SJCRH30 (cell line): ENCODE measurements at regions not wholly inside any gene's neighbourhood (a gene's known extent, or its start where the extent isn't known, plus 50 kb on each side); places are given as distances from the start of the nearest gene placed in this dataset.

Experiments used
- DNase-seq, 2 experiments: peaks; one replicate each; pipeline ENCODE4 v3.0.0-alpha.2; 2015 to 2020
- H3K27ac ChIP-seq: fragments of 250-450 bp; sonication (Bioruptor Pico); 2 replicates; pipeline ENCODE4 v1.5.1; 2020; ENCODE audit warnings: mild to moderate bottlenecking, moderate library complexity
- H3K27me3 ChIP-seq: fragments of 250-450 bp; sonication (Bioruptor Pico); 2 replicates; pipeline ENCODE4 v1.5.1; 2020; ENCODE audit warnings: mild to moderate bottlenecking, moderate library complexity
- H3K36me3 ChIP-seq: fragments of 250-450 bp; sonication (Bioruptor Pico); 2 replicates; pipeline ENCODE4 v1.5.1; 2020; ENCODE audit warnings: mild to moderate bottlenecking, moderate library complexity
- H3K4me1 ChIP-seq: fragments of 250-450 bp; sonication (Bioruptor Pico); 2 replicates; pipeline ENCODE4 v1.5.1; 2020; ENCODE audit warnings: mild to moderate bottlenecking, moderate library complexity
- H3K4me3 ChIP-seq: fragments of 250-450 bp; sonication (Bioruptor Pico); 2 replicates; pipeline ENCODE4 v1.5.1; 2020; ENCODE audit warnings: mild to moderate bottlenecking, moderate library complexity
- H3K9me3 ChIP-seq: fragments of 250-450 bp; sonication (Bioruptor Pico); replicated peaks from 2 replicates; pipeline ENCODE4 v1.5.1; 2020; ENCODE audit warnings: mild to moderate bottlenecking, moderate library complexity

GRCh38 chrX:34999702-35000101 is 57.1 kb downstream of the FAM47B start:
- H3K4me3 ChIP-seq: no peak overlapping the region
- H3K4me1 ChIP-seq: no peaks in the 10 kb centered on the region
- no peak for DNase-seq
- H3K9me3 ChIP-seq: no peaks in the 10 kb centered on the region
- H3K36me3 ChIP-seq: no peaks in the 10 kb centered on the region
- no peak overlapping the region for H3K27ac ChIP-seq
- no peaks in the 10 kb centered on the region for H3K27me3 ChIP-seq

- H3K36me3 ChIP-seq: no peaks in the 10 kb centered on the region
- H3K4me3 ChIP-seq: no peak overlapping the region
- H3K27me3 ChIP-seq: no peaks in the 10 kb centered on the region
- no peaks in the 10 kb centered on the region for H3K9me3 ChIP-seq
- no peak for DNase-seq
- no peak overlapping the region for H3K27ac ChIP-seq
- H3K4me1 ChIP-seq: no peaks in the 10 kb centered on the region
Measured at GRCh38 chrX:35006361-35006760, 63.8 kb downstream of the FAM47B start.

GRCh38 chrX:35015621-35016020 is 73.0 kb downstream of the FAM47B start:
- H3K27me3 ChIP-seq: no peaks in the 10 kb centered on the region
- no peaks in the 10 kb centered on the region for H3K4me1 ChIP-seq
- no peak overlapping the region for H3K4me3 ChIP-seq
- H3K27ac ChIP-seq: no peak overlapping the region
- DNase-seq: no peak
- H3K36me3 ChIP-seq: no peaks in the 10 kb centered on the region
- H3K9me3 ChIP-seq: no peaks in the 10 kb centered on the region

GRCh38 chrX:35016051-35016450 is 73.5 kb downstream of the FAM47B start:
- Histone ChIP-seq H3K27ac (no peak overlapping the region), H3K4me3 (no peak overlapping the region), H3K9me3 (no peaks in the 10 kb centered on the region), H3K4me1 (no peaks in the 10 kb centered on the region), H3K27me3 (no peaks in the 10 kb centered on the region), H3K36me3 (no peaks in the 10 kb centered on the region)
- no peak for DNase-seq

GRCh38 chrX:35017284-35017683 is 74.7 kb downstream of the FAM47B start:
- peak in 1 of 2 experiments; percentile 2 for DNase-seq
- H3K27me3 ChIP-seq: no peaks in the 10 kb centered on the region
- H3K36me3 ChIP-seq: no peaks in the 10 kb centered on the region
- H3K9me3 ChIP-seq: no peaks in the 10 kb centered on the region
- H3K4me3 ChIP-seq: no peak overlapping the region
- no peaks in the 10 kb centered on the region for H3K4me1 ChIP-seq
- H3K27ac ChIP-seq: no peak overlapping the region

- Histone ChIP-seq H3K4me1 (no peaks in the 10 kb centered on the region), H3K4me3 (no peak overlapping the region), H3K27me3 (no peaks in the 10 kb centered on the region), H3K9me3 (no peaks in the 10 kb centered on the region), H3K36me3 (no peaks in the 10 kb centered on the region), H3K27ac (no peak overlapping the region)
- DNase-seq: no peak
Measured at GRCh38 chrX:35023683-35024082, 81.1 kb downstream of the FAM47B start.

GRCh38 chrX:35025820-35026219 is 83.2 kb downstream of the FAM47B start:
- no peaks in the 10 kb centered on the region for H3K4me1 ChIP-seq
- no peaks in the 10 kb centered on the region for H3K9me3 ChIP-seq
- H3K36me3 ChIP-seq: no peaks in the 10 kb centered on the region
- H3K27me3 ChIP-seq: no peaks in the 10 kb centered on the region
- no peak overlapping the region for H3K4me3 ChIP-seq
- DNase-seq: no peak
- no peak overlapping the region for H3K27ac ChIP-seq

- H3K27ac ChIP-seq: no peak overlapping the region
- H3K36me3 ChIP-seq: no peaks in the 10 kb centered on the region
- no peaks in the 10 kb centered on the region for H3K4me1 ChIP-seq
- no peaks in the 10 kb centered on the region for H3K27me3 ChIP-seq
- no peaks in the 10 kb centered on the region for H3K9me3 ChIP-seq
- H3K4me3 ChIP-seq: no peak overlapping the region
- DNase-seq: no peak
Measured at GRCh38 chrX:35040871-35041270, 98.3 kb downstream of the FAM47B start.

GRCh38 chrX:35046660-35047296 is 104.2 kb downstream of the FAM47B start:
- Histone ChIP-seq H3K36me3 (no peaks in the 10 kb centered on the region), H3K4me3 (no peak overlapping the region), H3K27ac (no peak overlapping the region), H3K27me3 (no peaks in the 10 kb centered on the region), H3K4me1 (no peaks in the 10 kb centered on the region), H3K9me3 (no peaks in the 10 kb centered on the region)
- no peak for DNase-seq

GRCh38 chrX:35076061-35076460 is 133.5 kb downstream of the FAM47B start:
- no peaks in the 10 kb centered on the region for H3K27me3 ChIP-seq
- peak in 1 of 2 experiments; percentile 0 for DNase-seq

GRCh38 chrX:35090801-35091200 is 148.2 kb downstream of the FAM47B start:
- H3K36me3 ChIP-seq: no peaks in the 10 kb centered on the region
- no peaks in the 10 kb centered on the region for H3K27me3 ChIP-seq
- no peaks in the 10 kb centered on the region for H3K9me3 ChIP-seq
- no peak for DNase-seq
- no peak overlapping the region for H3K27ac ChIP-seq
- H3K4me1 ChIP-seq: no peaks in the 10 kb centered on the region
- H3K4me3 ChIP-seq: no peak overlapping the region

More at GRCh38 chrX:35076061-35076460, 133.5 kb downstream of the FAM47B start:
- Histone ChIP-seq H3K4me1 (no peaks in the 10 kb centered on the region), H3K36me3 (no peaks in the 10 kb centered on the region), H3K9me3 (no peaks in the 10 kb centered on the region), H3K4me3 (no peak overlapping the region), H3K27ac (no peak overlapping the region)

- Histone ChIP-seq H3K27me3 (no peaks in the 10 kb centered on the region), H3K27ac (no peak overlapping the region), H3K4me3 (no peak overlapping the region), H3K36me3 (no peaks in the 10 kb centered on the region), H3K4me1 (no peaks in the 10 kb centered on the region), H3K9me3 (no peaks in the 10 kb centered on the region)
- DNase-seq: peak in 1 of 2 experiments; percentile 3
Measured at GRCh38 chrX:35098419-35098818, 155.8 kb downstream of the FAM47B start.

GRCh38 chrX:35101901-35102300 is 159.3 kb downstream of the FAM47B start:
- H3K4me1 ChIP-seq: no peaks in the 10 kb centered on the region
- H3K27ac ChIP-seq: no peak overlapping the region
- DNase-seq: no peak
- no peaks in the 10 kb centered on the region for H3K36me3 ChIP-seq
- H3K4me3 ChIP-seq: no peak overlapping the region
- no peaks in the 10 kb centered on the region for H3K27me3 ChIP-seq
- H3K9me3 ChIP-seq: no peaks in the 10 kb centered on the region

- DNase-seq: no peak
Measured at GRCh38 chrX:35104626-35105025, 162.0 kb downstream of the FAM47B start.

GRCh38 chrX:35115205-35115604 is 172.6 kb downstream of the FAM47B start:
- Histone ChIP-seq H3K27me3 (no peaks in the 10 kb centered on the region), H3K36me3 (no peaks in the 10 kb centered on the region), H3K9me3 (no peaks in the 10 kb centered on the region), H3K4me1 (no peaks in the 10 kb centered on the region), H3K4me3 (no peak overlapping the region), H3K27ac (no peak overlapping the region)
- no peak for DNase-seq

More at GRCh38 chrX:35104626-35105025, 162.0 kb downstream of the FAM47B start:
- H3K27me3 ChIP-seq: no peaks in the 10 kb centered on the region
- no peak overlapping the region for H3K4me3 ChIP-seq
- no peak overlapping the region for H3K27ac ChIP-seq
- no peaks in the 10 kb centered on the region for H3K36me3 ChIP-seq
- no peaks in the 10 kb centered on the region for H3K9me3 ChIP-seq
- H3K4me1 ChIP-seq: no peaks in the 10 kb centered on the region

- Histone ChIP-seq H3K27ac (no peak overlapping the region), H3K4me1 (no peaks in the 10 kb centered on the region), H3K4me3 (no peak overlapping the region), H3K36me3 (no peaks in the 10 kb centered on the region), H3K9me3 (no peaks in the 10 kb centered on the region), H3K27me3 (no peaks in the 10 kb centered on the region)
- no peak for DNase-seq
Measured at GRCh38 chrX:35122756-35123155, 180.2 kb downstream of the FAM47B start.
